ENCODE measurements at regions not wholly inside any gene's neighbourhood (a gene's known extent, or its start where the extent isn't known, plus 50 kb on each side); places are given as distances from the start of the nearest gene placed in this dataset.
A peak's percentile ranks its signal among the peaks of the same experiment; 100 is the strongest.

DNA sequence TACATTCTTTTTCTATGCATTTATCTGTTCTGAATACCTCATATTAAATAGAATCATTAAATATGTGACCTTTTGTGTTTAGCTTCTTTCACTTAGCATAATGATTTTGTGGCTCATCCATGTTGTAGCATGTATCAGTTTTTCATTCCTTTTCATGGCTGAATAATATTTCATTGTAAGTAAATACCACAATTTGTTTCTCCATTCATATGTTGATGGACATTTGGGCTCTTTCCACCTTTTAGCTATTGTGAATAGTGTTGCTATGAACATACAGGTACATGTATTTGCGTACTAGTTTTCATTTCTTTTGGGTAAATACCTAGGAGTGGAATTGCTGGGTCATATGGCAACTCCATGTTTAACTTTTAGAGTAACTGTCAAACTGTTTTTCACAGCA is 85.1 kb downstream of the GNL3L start:
- no peak for DNase-seq (ENCODE audit: low read depth)
- no peak overlapping the region for H3K4me3 ChIP-seq (ENCODE audit: low read depth, low read length)
- TF ChIP-seq, protein P1, sequence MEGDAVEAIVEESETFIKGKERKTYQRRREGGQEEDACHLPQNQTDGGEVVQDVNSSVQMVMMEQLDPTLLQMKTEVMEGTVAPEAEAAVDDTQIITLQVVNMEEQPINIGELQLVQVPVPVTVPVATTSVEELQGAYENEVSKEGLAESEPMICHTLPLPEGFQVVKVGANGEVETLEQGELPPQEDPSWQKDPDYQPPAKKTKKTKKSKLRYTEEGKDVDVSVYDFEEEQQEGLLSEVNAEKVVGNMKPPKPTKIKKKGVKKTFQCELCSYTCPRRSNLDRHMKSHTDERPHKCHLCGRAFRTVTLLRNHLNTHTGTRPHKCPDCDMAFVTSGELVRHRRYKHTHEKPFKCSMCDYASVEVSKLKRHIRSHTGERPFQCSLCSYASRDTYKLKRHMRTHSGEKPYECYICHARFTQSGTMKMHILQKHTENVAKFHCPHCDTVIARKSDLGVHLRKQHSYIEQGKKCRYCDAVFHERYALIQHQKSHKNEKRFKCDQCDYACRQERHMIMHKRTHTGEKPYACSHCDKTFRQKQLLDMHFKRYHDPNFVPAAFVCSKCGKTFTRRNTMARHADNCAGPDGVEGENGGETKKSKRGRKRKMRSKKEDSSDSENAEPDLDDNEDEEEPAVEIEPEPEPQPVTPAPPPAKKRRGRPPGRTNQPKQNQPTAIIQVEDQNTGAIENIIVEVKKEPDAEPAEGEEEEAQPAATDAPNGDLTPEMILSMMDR (IDR thresholded peaks at IDR 0.05; ENCODE audit: insufficient read depth, low read depth, low read length), result no peak

DNA sequence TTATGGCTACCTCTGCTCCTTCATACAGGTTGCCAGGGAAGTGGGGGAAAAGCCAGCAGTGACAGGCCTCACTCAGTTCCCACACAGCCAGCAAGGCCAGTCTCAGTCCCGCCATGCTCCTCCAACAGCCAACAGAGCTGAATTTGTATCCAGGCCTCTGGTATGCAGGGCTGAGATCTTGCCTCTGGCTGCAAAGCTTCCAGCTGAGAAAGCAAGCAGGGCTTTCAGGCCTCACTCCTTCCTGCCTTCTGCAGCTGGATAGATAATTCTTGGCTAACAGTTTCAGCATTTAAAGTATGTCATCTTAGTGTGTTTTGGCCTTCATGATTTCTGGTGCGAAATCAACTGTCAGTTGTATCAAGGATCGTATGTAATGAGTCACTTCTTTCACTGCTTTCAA is 103.6 kb downstream of the GNL3L start:
- DNase-seq (ENCODE audit: low read depth), result peak; percentile 15
- H3K4me3 ChIP-seq (ENCODE audit: low read depth, low read length), result no peak overlapping the region
- TF ChIP-seq, protein P1 (IDR thresholded peaks at IDR 0.05; ENCODE audit: insufficient read depth, low read depth, low read length), result no peak

DNA sequence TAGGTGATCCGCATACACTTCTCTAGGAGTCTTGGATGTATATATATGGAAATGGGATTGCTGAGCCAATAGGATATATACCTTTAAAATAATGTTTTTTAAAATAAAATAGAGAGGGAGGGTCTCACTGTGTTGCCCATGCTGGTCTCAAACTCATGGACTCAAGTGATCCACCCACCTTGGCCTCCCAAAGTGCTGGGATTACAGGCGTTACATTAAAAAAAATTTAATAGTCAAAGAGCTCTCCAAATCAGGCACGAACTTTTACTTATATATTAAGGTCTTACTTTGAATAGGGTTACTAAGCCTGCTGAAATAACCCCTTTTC is 109.0 kb downstream of the GNL3L start:
- TF ChIP-seq, protein P1 (IDR thresholded peaks at IDR 0.05; ENCODE audit: insufficient read depth, low read depth, low read length), result no peak
- peak overlapping the region; percentile 63 for H3K4me3 ChIP-seq (ENCODE audit: low read depth, low read length)
- no peak for DNase-seq (ENCODE audit: low read depth)

DNA sequence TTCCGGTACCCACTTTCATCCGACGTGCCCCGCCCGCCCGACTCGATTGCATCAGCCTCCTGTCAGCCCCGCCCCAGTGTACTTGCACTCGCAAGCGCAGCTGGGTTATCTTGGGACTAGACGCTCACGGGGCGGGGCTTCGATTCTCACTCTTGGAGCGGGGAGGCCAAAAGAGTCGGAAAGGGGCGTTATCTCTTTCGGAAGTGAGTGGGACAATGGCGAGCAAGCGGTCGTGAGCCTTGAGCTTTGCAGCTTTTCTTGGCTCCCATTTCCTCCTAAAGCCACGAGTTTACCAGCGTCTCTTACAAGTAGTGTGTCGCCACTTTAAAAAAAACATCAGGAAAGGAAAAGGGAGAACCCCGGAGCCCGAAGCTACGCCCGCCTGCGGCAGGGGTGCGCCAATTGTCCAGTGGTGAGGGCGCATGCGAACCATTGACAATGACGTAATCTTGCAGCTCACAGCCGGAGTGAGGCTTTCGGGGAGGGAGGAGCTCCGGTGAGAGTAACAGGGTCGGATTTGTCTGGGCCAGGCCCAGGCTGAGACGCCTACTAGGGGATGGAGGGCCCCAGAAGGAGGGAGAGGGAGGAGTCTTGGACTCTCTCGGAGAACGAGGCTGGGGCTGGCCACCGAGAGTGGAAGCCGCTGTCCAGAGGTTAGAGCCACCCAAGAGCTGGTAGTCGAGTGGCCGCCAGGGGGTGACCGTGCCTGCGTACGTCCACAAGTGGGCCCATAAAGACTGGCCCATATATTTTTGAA is 109.5 kb downstream of the GNL3L start:
- peak; percentile 97 for DNase-seq (ENCODE audit: low read depth)
- TF ChIP-seq, protein P1 (IDR thresholded peaks at IDR 0.05; ENCODE audit: insufficient read depth, low read depth, low read length), result peak; percentile 61
- peak overlapping the region; percentile 63 for H3K4me3 ChIP-seq (ENCODE audit: low read depth, low read length)

DNA sequence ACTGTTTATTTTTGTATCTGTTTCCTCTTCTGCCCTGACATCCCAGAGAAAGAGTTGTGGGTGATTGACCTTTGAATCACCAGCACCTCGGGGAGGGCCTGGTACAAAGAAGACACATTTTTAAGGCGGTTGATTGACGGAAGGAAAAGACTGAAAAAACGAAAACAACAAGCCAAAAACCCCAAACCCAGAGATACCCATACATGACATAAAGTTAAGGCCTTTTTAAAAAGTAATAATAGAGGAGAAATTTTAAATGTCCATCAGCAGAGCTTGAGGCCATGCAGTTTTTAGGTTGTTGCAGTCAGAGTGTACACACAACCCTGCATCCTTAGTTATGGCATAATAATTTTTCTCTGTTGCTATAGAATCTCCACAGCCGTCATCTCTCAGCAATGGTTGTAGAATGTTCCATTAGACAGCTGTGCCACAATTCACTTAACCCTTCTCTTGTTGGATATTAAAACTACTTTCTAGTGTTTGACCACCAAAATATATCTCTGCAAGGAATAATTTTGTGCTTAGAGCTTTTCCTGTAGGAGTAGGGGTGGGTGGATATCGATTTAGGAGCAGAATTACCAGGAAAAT is 110.2 kb downstream of the GNL3L start:
- DNase-seq (ENCODE audit: low read depth), result no peak
- peak overlapping the region; percentile 16 for H3K4me3 ChIP-seq (ENCODE audit: low read depth, low read length)
- TF ChIP-seq, protein P1 (IDR thresholded peaks at IDR 0.05; ENCODE audit: insufficient read depth, low read depth, low read length), result no peak

DNA sequence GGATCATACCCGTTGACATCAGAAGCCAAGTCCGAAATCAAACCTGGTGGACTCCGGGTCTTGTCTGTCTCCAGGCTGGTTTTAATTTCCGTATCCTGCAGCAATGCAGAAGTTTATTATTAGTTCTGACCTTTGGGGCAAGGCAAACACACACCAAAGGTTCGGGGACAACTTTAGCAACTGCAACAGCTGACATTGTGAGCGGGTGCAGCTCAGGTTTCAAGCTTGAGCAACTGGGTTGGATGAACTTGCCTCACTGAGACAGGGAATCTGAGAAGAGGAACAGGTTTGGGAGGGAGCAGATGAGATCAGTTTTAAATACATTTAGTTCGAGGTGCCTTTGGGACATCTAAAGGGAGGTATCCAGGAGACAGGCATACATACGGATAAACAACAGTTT is 110.7 kb downstream of the GNL3L start:
- no peak overlapping the region for H3K4me3 ChIP-seq (ENCODE audit: low read depth, low read length)
- TF ChIP-seq, protein P1 (IDR thresholded peaks at IDR 0.05; ENCODE audit: insufficient read depth, low read depth, low read length), result no peak
- peak; percentile 24 for DNase-seq (ENCODE audit: low read depth)
